Loucy (cell line): ENCODE measurements at regions not wholly inside any gene's neighbourhood (a gene's known extent, or its start where the extent isn't known, plus 50 kb on each side); places are given as distances from the start of the nearest gene placed in this dataset.

Experiments used
- H2AFZ ChIP-seq: fragments of 200-600 bp; sonication (generic); 2 replicates; pipeline ENCODE4 v1.6.0; 2016; ENCODE audit warnings: antibody characterized with exemption, mild to moderate bottlenecking, low read length, moderate library complexity
- H3F3A ChIP-seq: fragments of 200-600 bp; 2 replicates; pipeline ENCODE4 v1.6.0; 2016; ENCODE audit warnings: antibody characterized with exemption, low read depth, mild to moderate bottlenecking
- H3K27me3 ChIP-seq: fragments of 200-600 bp; sonication (generic); 2 replicates; pipeline ENCODE4 v1.6.1; 2014; ENCODE audit warnings: low read length, mild to moderate bottlenecking; ENCODE audit not compliant: insufficient read depth, poor library complexity, severe bottlenecking
- H3K36me3 ChIP-seq: fragments of 200-600 bp; sonication (generic); 2 replicates; pipeline ENCODE4 v1.6.1; 2016; ENCODE audit warnings: low read length; ENCODE audit not compliant: insufficient read depth
- H3K4me1 ChIP-seq: fragments of 200-600 bp; sonication (generic); 2 replicates; pipeline ENCODE4 v1.5.1; 2014; ENCODE audit warnings: low read length, mild to moderate bottlenecking; ENCODE audit not compliant: insufficient read depth, poor library complexity, severe bottlenecking
- H3K4me2 ChIP-seq: fragments of 200-600 bp; sonication (generic); 2 replicates; pipeline ENCODE4 v1.6.0; 2014; ENCODE audit warnings: antibody characterized with exemption, low read length, low read depth, mild to moderate bottlenecking; ENCODE audit not compliant: poor library complexity, severe bottlenecking
- H3K4me3 ChIP-seq: fragments of 200-600 bp; sonication (generic); 2 replicates; pipeline ENCODE4 v1.5.1; 2014; ENCODE audit warnings: low read length, mild to moderate bottlenecking, mixed read lengths; ENCODE audit not compliant: poor library complexity, severe bottlenecking
- H3K79me2 ChIP-seq: fragments of 200-600 bp; sonication (generic); 2 replicates; pipeline ENCODE4 v1.6.1; 2014; ENCODE audit warnings: low read length; ENCODE audit not compliant: insufficient read depth
- H3K9ac ChIP-seq: fragments of 200-600 bp; sonication (generic); 2 replicates; pipeline ENCODE4 v1.6.0; 2014; ENCODE audit warnings: mild to moderate bottlenecking, low read depth, low read length, moderate library complexity; ENCODE audit not compliant: poor library complexity, severe bottlenecking
- H3K9me2 ChIP-seq: fragments of 200-600 bp; sonication (generic); replicated peaks from 2 replicates; pipeline ENCODE4 v1.6.1; 2016; ENCODE audit warnings: low read depth, low read length, mixed read lengths
- H3K9me3 ChIP-seq: fragments of 200-600 bp; sonication (generic); 2 replicates; pipeline ENCODE4 v1.6.1; 2014; ENCODE audit warnings: mild to moderate bottlenecking, antibody characterized with exemption, low read length, low read depth; ENCODE audit not compliant: insufficient read depth
- H4K20me1 ChIP-seq: fragments of 200-600 bp; sonication (generic); 2 replicates; pipeline ENCODE4 v1.6.0; 2014; ENCODE audit warnings: antibody characterized with exemption, low read length, mild to moderate bottlenecking; ENCODE audit not compliant: insufficient read depth, poor library complexity, severe bottlenecking
- EZH2phosphoT487 ChIP-seq: fragments of 200-600 bp; IDR thresholded peaks from 2 replicates; pipeline ENCODE4 v1.6.1; 2018; ENCODE audit warnings: antibody characterized with exemption, mild to moderate bottlenecking, moderate library complexity, borderline replicate concordance
- TF ChIP-seq, protein P1 (sequence below): fragments of 200-600 bp; sonication (generic); conservative IDR thresholded peaks from 2 replicates; pipeline ENCODE4 v1.5.1; 2014; ENCODE audit warnings: mild to moderate bottlenecking, antibody characterized with exemption, low read length

DNA sequence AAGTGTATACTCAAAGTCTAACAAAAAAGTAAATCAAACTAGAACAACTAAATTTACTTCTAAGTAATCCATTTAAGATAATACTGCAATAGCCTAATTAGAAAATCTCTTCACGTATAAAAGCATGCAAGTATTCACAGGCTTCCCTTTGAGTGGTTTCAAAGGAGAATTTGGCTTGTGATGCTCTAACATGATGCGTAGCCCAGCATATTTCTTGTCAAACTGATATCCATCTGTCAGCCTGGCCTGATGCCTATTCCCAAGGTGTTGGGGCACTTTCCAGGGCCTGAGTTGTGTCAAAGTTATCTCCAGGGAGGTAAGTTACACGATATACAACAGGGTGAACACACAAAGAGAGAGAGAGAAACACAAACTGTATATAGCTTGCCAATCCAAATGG is 287.0 kb upstream of the MAGEB18 start:
- Histone ChIP-seq H3K79me2 (no peaks in the 10 kb centered on the region), H3K9me3 (no peaks in the 10 kb centered on the region), H2AFZ (no peak overlapping the region), H3K4me1 (no peaks in the 10 kb centered on the region), H3K4me3 (no peak overlapping the region), H3F3A (no peaks in the 10 kb centered on the region), H3K36me3 (no peaks in the 10 kb centered on the region), H4K20me1 (no peaks in the 10 kb centered on the region), H3K4me2 (no peak overlapping the region), H3K9me2 (no peaks in the 10 kb centered on the region), H3K9ac (no peak overlapping the region), H3K27me3 (no peaks in the 10 kb centered on the region)
- TF ChIP-seq, protein P1, sequence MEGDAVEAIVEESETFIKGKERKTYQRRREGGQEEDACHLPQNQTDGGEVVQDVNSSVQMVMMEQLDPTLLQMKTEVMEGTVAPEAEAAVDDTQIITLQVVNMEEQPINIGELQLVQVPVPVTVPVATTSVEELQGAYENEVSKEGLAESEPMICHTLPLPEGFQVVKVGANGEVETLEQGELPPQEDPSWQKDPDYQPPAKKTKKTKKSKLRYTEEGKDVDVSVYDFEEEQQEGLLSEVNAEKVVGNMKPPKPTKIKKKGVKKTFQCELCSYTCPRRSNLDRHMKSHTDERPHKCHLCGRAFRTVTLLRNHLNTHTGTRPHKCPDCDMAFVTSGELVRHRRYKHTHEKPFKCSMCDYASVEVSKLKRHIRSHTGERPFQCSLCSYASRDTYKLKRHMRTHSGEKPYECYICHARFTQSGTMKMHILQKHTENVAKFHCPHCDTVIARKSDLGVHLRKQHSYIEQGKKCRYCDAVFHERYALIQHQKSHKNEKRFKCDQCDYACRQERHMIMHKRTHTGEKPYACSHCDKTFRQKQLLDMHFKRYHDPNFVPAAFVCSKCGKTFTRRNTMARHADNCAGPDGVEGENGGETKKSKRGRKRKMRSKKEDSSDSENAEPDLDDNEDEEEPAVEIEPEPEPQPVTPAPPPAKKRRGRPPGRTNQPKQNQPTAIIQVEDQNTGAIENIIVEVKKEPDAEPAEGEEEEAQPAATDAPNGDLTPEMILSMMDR, result no peak

DNA sequence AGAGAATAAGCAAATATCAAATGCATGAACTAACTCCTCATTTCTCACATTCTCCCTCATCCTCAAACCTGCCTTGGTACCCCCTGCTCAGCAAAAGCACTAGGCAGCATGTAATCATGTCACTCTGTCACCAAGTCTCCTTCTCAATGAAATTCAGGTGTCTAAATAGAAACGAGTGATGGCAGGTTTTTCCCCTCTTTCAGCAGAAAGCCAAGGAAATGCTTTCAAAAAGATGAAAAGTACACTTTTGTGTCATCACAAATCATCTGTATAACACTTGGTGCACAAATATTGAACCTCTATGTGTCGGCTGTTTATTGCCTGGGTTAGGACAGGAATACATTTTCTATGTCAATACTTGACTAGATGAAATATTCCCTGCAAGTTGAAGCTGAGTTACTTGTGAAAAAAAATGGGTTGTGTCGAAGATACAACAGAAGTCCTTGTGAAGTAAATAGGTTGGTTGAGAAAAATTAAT is 285.1 kb upstream of the MAGEB18 start:
- H3K9ac ChIP-seq, result no peak overlapping the region
- no peaks in the 10 kb centered on the region for H3K36me3 ChIP-seq
- no peaks in the 10 kb centered on the region for H3K9me3 ChIP-seq
- H3K4me1 ChIP-seq, result no peaks in the 10 kb centered on the region
- H3F3A ChIP-seq, result no peaks in the 10 kb centered on the region
- H3K79me2 ChIP-seq, result no peaks in the 10 kb centered on the region
- no peak overlapping the region for H3K4me2 ChIP-seq
- no peaks in the 10 kb centered on the region for H4K20me1 ChIP-seq
- no peaks in the 10 kb centered on the region for H3K27me3 ChIP-seq
- no peak for TF ChIP-seq EZH2phosphoT487
- TF ChIP-seq, protein P1, result no peak
- no peaks in the 10 kb centered on the region for H3K9me2 ChIP-seq
- H2AFZ ChIP-seq, result no peak overlapping the region
- no peak overlapping the region for H3K4me3 ChIP-seq

DNA sequence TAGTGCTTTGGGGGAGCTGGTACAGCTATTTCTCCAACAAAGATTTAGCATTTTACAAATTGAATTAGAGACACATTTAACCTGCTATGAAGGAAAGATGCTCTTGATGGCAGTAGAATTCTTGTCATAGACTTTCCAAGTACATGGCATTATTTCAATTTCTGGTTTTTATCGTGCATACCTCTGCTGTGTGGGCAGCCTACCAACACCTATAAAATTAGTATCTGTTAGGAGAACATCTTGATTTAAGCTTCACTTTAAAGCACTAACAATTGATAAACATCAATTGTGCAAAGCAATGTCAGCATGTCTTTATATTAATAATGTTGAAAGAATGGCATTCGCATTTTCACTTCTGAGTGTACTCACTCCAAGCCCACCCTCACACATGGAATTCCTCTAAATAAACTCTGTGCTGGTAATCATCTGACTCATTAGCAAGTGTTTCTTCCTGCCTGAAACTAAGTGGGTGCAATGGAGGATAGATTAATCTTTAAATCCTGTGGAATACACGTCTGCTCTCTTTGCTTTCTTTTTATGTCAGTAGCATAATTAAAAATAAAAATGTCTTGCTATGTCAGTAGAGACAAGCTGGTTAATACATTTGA is 279.8 kb upstream of the MAGEB18 start:
- no peaks in the 10 kb centered on the region for H3K9me3 ChIP-seq
- H3K4me3 ChIP-seq, result no peak overlapping the region
- H3K27me3 ChIP-seq, result no peaks in the 10 kb centered on the region
- H3F3A ChIP-seq, result no peaks in the 10 kb centered on the region
- no peak overlapping the region for H3K4me2 ChIP-seq
- TF ChIP-seq, protein P1, result no peak
- TF ChIP-seq EZH2phosphoT487, result no peak
- H3K9ac ChIP-seq, result no peak overlapping the region
- no peaks in the 10 kb centered on the region for H3K79me2 ChIP-seq
- H4K20me1 ChIP-seq, result no peaks in the 10 kb centered on the region
- no peak overlapping the region for H2AFZ ChIP-seq
- H3K36me3 ChIP-seq, result no peaks in the 10 kb centered on the region
- no peaks in the 10 kb centered on the region for H3K4me1 ChIP-seq
- H3K9me2 ChIP-seq, result no peaks in the 10 kb centered on the region
